ENCODE measurements at regions not wholly inside any gene's neighbourhood (a gene's known extent, or its start where the extent isn't known, plus 50 kb on each side); places are given as distances from the start of the nearest gene placed in this dataset.
"Not testable (repeated sequence)": the region's sequence is repeated elsewhere in the genome, so short reads cannot be mapped to it uniquely, and the experiment has no call there.

DNA sequence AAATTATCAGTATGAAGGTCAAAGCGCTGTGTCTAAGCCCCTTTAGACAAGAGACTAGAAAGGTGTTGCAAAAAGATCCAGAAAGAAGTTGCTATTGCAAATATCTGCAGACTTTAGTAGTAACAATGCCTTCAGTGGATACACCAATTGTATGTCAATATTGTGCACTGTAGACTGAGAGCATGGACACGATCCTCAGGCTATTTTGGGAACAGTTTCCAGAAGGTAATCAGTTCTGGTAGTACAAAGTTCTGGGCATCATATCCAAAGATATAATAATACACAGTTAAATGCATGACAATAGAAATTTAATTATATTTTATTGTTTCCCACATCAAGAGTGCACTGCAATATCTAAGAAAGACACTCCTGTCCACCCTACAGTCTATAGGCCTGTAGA is 84.1 kb upstream of the LUZP2 start:
- H3K4me3 ChIP-seq (replicated peaks; ENCODE audit: low read depth, low read length): no peak overlapping the region
- TF ChIP-seq, protein P1, sequence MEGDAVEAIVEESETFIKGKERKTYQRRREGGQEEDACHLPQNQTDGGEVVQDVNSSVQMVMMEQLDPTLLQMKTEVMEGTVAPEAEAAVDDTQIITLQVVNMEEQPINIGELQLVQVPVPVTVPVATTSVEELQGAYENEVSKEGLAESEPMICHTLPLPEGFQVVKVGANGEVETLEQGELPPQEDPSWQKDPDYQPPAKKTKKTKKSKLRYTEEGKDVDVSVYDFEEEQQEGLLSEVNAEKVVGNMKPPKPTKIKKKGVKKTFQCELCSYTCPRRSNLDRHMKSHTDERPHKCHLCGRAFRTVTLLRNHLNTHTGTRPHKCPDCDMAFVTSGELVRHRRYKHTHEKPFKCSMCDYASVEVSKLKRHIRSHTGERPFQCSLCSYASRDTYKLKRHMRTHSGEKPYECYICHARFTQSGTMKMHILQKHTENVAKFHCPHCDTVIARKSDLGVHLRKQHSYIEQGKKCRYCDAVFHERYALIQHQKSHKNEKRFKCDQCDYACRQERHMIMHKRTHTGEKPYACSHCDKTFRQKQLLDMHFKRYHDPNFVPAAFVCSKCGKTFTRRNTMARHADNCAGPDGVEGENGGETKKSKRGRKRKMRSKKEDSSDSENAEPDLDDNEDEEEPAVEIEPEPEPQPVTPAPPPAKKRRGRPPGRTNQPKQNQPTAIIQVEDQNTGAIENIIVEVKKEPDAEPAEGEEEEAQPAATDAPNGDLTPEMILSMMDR (IDR thresholded peaks at IDR 0.05; ENCODE audit: low read length, missing control alignments): no peak
- no peak for DNase-seq (ENCODE audit: low read depth)

DNA sequence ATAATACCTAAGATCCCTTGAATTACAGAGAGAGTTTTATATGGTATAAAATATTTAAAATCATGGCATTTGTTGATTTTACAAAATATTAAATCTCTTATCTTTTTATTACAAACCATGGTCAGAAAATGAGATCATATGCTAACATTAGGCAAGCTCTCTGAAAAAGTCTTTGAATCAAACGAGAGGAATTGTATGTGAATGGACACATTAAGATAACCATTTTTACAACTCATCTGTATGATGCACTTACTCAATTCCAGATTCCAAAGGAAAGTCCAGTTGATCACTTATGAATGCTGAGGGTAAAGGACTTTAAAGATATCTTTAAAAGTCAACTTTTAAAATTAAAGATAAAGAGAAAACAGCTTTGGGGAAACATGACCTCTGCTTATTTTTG is 83.5 kb upstream of the LUZP2 start:
- DNase-seq (ENCODE audit: low read depth): no peak
- TF ChIP-seq, protein P1 (IDR thresholded peaks at IDR 0.05; ENCODE audit: low read length, missing control alignments): no peak
- no peak overlapping the region for H3K4me3 ChIP-seq (replicated peaks; ENCODE audit: low read depth, low read length)

DNA sequence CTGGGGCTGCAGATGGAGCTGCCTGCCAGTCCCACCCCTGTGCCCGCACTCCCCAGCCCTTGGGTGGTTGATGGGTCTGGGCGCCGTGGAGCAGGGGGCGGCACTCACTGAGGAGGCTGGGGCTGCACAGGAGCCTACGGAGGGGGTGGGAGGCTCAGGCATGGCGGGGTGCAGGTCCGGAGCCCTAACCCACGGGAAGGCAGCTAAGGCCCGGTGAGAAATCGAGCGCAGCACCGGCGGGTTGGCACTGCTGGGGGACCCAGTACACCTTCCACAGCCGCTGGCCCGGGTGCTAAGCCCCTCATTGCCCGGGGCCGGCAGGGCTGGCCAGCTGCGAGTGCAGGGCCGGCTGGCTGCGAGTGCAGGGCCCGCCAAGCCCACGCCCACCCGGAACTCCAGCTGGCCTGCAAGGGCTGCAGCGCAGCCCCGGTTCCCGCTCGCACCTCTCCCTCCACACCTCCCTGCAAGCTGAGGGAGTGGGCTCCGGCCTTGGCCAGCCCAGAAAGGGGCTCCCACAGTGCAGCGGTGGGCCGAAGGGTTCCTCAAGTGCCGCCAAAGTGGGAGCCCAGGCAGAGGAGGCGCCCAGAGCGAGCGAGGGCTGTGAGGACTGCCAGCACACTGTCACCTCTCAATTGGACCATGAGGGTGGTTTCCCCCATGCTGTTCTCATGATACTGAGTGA is 80.8 kb upstream of the LUZP2 start:
- not testable (repeated sequence) for DNase-seq (ENCODE audit: low read depth); H3K4me3 ChIP-seq (replicated peaks; ENCODE audit: low read depth, low read length)

DNA sequence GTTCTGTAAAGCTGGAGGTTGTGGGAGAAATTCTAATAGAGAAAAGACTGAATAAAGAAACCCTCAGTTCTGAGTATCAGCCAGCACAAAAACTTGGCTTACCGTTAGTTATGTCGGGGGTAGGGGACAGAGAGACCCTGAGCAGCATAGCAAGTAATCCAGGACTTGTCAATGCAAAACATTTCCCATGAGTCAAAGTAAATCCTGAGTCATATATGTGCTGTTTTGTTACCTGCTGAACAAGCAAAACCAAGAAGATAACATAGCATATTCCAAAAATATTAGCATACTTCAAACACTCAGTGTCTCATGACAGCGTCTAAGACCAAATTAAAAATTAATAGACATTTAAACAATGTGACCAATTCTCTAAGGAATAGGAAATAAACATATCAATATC is 75.1 kb upstream of the LUZP2 start:
- no peak for DNase-seq (ENCODE audit: low read depth)
- TF ChIP-seq, protein P1 (IDR thresholded peaks at IDR 0.05; ENCODE audit: low read length, missing control alignments): no peak

DNA sequence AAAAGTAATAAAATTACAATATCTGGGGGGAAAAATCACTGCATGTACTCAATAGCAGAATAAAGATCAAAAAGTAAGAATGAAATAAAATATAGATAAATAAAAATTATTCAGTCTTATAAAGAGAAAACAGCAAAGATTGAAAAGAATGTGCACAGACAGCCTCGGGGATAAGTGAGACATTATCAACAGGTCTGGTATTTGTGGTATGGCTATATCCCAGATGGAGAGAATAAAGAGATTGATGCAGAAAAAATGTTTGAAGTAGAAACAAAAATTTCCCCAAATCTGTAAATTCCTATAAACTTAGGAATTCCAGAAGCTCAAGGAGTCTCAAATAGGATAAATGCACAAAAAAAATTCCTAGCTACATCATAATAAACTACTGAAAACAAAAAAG is 74.5 kb upstream of the LUZP2 start:
- TF ChIP-seq, protein P1 (IDR thresholded peaks at IDR 0.05; ENCODE audit: low read length, missing control alignments): no peak
- no peak overlapping the region for H3K4me3 ChIP-seq (replicated peaks; ENCODE audit: low read depth, low read length)
- DNase-seq (ENCODE audit: low read depth): peak; percentile 18

More for the DNA sequence above, 75.1 kb upstream of the LUZP2 start:
- H3K4me3 ChIP-seq (replicated peaks; ENCODE audit: low read depth, low read length): no peak overlapping the region

DNA sequence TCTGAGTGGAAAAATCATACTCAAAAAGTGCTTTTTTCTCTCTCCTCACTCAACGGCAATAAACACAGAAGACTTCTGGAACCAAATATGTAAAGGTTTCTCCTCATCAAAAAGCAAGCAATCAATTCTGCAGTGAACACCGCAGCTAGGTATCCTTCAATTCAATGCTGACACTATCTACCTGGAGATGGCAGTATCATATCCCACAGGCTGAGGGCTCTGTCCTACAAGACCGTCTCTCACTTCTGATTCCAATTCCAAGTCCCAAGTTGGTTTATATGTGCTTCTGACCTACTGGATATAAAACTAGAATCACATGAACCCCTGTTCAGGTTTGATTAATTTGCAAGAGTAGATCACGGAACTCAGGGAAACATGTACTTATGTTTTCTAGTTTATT is 59.7 kb upstream of the LUZP2 start:
- TF ChIP-seq, protein P1 (IDR thresholded peaks at IDR 0.05; ENCODE audit: low read length, missing control alignments): no peak
- H3K4me3 ChIP-seq (replicated peaks; ENCODE audit: low read depth, low read length): no peak overlapping the region

More for the DNA sequence above, 59.7 kb upstream of the LUZP2 start:
- DNase-seq (ENCODE audit: low read depth): no peak

All from fibroblast of pulmonary artery (primary cell).